HG02852 (cell line): ENCODE measurements at regions not wholly inside any gene's neighbourhood (a gene's known extent, or its start where the extent isn't known, plus 50 kb on each side); places are given as distances from the start of the nearest gene placed in this dataset.
"Not testable (repeated sequence)": the region's sequence is repeated elsewhere in the genome, so short reads cannot be mapped to it uniquely, and the experiment has no call there.

Experiments used
- ATAC-seq: cut with Tn5 transposase; IDR thresholded peaks from one replicate; pipeline ENCODE4 v1.9.1; 2021; ENCODE audit warnings: mild to moderate bottlenecking, moderate library complexity; ENCODE audit not compliant: unreplicated experiment

GRCh38 chr10:56298941-56299340 lies 62.1 kb downstream of the ZWINT start:
- no peak for ATAC-seq

GRCh38 chr10:56296618-56297017 lies 64.4 kb downstream of the ZWINT start:
- ATAC-seq = no peak

- no peak for ATAC-seq
These were observed 72.7 kb downstream of the ZWINT start for GRCh38 chr10:56288403-56288802.

- no peak for ATAC-seq
These were observed 75.0 kb downstream of the ZWINT start for GRCh38 chr10:56286096-56286495.

GRCh38 chr10:56279270-56279669 lies 81.8 kb downstream of the ZWINT start:
- no peak for ATAC-seq

DNA sequence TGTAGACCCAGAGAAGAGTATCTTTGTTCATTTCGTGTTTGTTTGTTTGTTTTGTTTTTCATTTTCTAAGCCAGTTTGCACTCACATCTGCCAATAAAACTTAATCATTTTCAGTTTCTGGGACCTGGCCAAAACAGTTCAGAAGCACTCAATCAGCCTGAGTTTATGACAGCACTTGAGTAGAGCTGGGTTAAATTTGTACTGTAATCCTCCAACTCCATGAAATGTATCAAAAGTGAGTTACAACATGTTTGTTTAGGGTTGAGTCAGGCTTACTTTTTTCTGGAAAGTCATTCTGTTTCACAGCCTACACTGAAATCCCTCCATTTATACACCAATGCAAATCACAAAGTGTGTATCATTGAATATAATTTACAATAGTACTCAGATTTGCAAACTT lies 91.9 kb downstream of the ZWINT start:
- no peak for ATAC-seq

DNA sequence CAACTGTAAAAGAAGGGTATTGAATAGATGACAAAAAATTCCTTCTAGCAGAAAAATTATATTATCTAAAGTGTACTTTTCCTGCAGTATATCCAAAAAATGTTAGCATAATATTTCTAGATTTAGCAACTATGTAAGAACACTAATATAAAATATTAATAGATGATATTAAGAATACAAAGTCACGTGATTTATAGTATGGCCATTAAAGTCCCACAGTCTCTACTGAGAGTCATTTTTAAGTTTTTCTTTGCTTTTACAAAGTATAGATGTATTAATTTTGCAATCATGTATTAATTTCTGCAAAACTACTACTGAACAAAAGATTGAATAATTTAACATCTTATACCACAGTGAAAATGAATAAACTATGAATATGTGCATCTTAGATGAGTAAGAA lies 94.9 kb downstream of the ZWINT start:
- no peak for ATAC-seq

- no peak for ATAC-seq
These were observed 102.1 kb downstream of the ZWINT start for GRCh38 chr10:56258991-56259390.

GRCh38 chr10:56258378-56258777 lies 102.7 kb downstream of the ZWINT start:
- no peak for ATAC-seq

- no peak for ATAC-seq
These were observed 105.8 kb downstream of the ZWINT start for GRCh38 chr10:56255298-56255697.

GRCh38 chr10:56240471-56240870 lies 120.6 kb downstream of the ZWINT start:
- no peak for ATAC-seq

- no peak for ATAC-seq
These were observed 129.6 kb downstream of the ZWINT start for GRCh38 chr10:56231436-56231835.

GRCh38 chr10:56222237-56222636 lies 138.8 kb downstream of the ZWINT start:
- ATAC-seq = no peak

DNA sequence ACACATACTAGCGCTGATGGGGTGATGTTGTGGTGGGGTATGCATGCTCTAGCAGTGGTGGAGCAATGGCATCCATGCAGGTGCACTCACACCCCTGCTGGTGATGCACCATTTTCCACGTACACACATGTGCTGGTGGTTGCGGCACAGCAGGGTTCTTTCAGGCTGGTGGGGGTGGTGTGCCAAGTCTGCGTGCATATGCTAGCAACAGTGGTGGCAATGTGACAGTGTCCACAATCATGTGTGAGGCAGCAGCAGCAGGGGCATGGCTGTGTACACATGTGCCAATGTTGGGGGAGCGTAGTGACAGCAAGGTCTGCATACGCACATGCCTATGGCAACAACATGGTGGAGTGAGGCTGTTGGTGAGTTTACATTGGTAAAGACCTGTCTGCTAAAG lies 148.1 kb downstream of the ZWINT start:
- no peak for ATAC-seq

DNA sequence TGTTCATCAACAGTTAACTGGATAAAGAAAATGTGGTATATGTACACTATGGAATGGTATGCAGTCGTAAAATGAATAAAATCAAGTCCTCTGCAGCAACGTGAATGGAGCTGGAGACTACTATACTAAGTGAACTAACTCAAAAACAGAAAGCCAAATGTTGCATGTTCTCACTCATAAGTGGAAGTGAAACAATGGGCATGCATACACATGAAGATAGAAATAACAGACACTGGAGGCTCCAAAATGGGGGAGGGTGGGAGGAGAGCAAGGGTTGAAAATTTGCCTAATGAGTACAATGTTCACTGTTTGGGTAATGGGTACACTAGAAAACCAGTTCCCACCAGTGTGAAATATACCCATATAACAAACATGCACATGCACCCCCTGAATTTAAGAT lies 179.5 kb downstream of the ZWINT start:
- ATAC-seq = peak; percentile 90

- no peak for ATAC-seq
These were observed 182.8 kb downstream of the ZWINT start for GRCh38 chr10:56178210-56178609.

- not testable (repeated sequence) for ATAC-seq
These were observed 206.0 kb downstream of the ZWINT start for GRCh38 chr10:56155091-56155513.

DNA sequence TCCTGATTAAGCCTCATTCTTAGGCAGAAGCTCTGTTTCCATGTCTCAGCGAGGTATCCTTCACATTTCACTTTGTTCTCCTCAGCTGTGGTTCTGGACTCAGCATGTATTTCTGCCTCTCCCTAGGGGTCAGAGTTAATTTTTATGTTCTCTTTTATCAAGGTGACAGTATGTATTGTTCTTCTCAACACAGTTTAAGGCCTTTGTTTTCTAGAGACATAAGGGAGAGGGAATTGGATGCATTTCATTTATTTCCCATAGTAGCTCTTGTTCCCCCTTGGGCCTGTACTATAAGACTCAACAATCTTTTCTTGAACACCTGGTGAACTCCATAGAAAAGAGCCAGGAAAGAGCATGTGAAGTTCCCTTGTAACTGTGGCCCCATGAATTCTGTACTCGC lies 214.3 kb downstream of the ZWINT start:
- no peak for ATAC-seq

GRCh38 chr10:56142092-56142728 lies 218.8 kb downstream of the ZWINT start:
- peak; percentile 85 for ATAC-seq

DNA sequence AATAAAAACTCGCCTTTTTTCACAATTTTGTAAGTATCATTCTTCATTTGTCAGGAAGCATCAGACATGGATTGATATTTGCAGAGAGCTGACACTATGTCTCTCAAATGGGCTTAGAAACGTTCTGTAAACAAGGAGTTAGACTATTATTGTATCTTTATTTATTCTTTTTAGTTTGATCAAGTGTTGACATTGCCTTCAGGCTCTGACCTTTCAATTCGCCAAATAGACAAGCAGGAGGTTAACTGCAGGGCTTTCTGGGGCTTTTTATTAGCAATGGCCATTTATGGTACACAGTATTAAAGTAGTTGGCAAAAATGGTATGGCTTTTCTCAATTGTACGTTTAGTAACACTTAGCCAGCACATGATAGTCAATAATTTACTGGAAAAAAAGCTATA lies 221.7 kb downstream of the ZWINT start:
- no peak for ATAC-seq

- ATAC-seq = peak; percentile 48
These were observed 225.2 kb downstream of the ZWINT start for GRCh38 chr10:56135828-56136227.

DNA sequence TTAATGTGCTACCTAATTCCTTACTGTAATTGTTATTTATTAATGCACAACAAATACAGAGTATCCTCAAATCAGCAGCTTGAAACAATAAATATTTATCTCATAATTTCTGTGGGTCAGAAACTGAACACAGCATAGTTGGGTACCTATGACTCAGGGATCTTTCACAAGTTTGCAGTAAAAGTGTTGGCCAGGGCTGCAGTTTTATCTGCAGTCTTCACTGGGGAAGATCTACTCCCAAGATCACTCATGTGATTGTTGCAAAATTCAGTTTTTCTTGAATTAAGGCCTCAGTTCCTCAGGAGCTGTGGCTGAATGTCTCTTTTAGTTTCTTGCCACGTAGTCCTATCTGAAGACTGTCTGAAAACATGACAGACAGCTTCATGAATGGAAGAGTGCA lies 237.8 kb downstream of the ZWINT start:
- no peak for ATAC-seq

DNA sequence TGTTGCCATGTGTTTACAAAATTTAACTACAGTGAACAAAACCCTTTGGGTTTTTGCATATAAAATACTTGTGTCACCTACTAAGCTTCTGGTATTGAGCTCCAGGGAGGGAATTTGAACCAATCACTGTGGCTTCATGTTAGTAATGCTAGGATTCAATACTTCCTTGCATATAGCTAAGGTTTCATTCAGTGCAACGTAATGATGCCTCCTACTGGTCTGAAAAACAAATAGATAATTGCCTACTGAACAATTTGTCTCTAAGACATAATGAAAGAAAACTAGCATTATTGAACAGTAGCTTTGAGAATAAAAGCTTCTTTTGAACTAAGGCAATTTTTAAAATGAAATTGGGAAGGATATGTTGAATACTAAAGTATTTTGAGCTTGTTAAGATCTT lies 244.4 kb downstream of the ZWINT start:
- no peak for ATAC-seq
